ENCODE measurements at regions not wholly inside any gene's neighbourhood (a gene's known extent, or its start where the extent isn't known, plus 50 kb on each side); places are given as distances from the start of the nearest gene placed in this dataset.

GRCh38 chr3:118772547-118773011, 262.1 kb downstream of the IGSF11 start:
- ATAC-seq (ENCODE audit: insufficient read depth, low FRiP score) = peak; percentile 53
- Histone ChIP-seq H3K27me3 (ENCODE audit: control insufficient read depth in 3 of 3, insufficient read depth in 3 of 3, low read length in 2 of 3) (no peaks in the 10 kb centered on the region), H3K9me3 (ENCODE audit: control insufficient read depth in 4 of 4, insufficient read depth in 3 of 4, low read length in 3 of 4) (no peaks in the 10 kb centered on the region), H3K27ac (ENCODE audit: low read depth in 1 of 2, low read length in 1 of 2) (no peak overlapping the region), H3K36me3 (ENCODE audit: control insufficient read depth in 4 of 4, insufficient read depth in 4 of 4, low read length in 4 of 4) (no peaks in the 10 kb centered on the region), H3K4me3 (no peak overlapping the region), H3K4me1 (ENCODE audit: control insufficient read depth in 5 of 5, insufficient read depth in 5 of 5, low read length in 5 of 5) (peaks cover 0 to 17% (median 2%) of the 10 kb centered on the region in 5 donors), H3K9ac (ENCODE audit: insufficient read depth in 1 of 2, low read length in 2 of 2) (no peak overlapping the region)
- no peak for TF ChIP-seq CTCF (IDR thresholded peaks at IDR 0.05; ENCODE audit: control extremely low read depth, extremely low read depth)
- peak in 2 of 3 donors; percentile 24 to 56 for DNase-seq

DNA sequence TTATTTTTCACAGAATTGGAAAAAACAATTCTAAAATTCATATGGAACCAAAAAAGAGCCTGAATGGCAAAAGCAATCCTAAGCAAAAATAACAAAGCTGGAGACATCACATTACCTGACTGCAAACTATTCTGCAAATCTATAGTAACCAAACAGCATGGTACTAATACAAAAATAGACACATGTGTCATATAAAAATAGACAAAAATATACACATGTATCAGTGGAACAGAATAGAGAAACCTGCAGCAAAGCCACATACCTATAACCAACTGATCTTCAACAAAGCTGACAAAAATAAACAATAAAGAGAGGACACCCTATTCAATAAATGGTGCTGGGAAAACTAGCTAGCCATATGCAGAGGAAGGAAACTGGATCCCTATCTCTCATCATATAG, 259.6 kb downstream of the IGSF11 start:
- H3K9me3 ChIP-seq (ENCODE audit: control insufficient read depth in 4 of 4, insufficient read depth in 3 of 4, low read length in 3 of 4) = no peaks in the 10 kb centered on the region
- H3K27ac ChIP-seq (ENCODE audit: low read depth in 1 of 2, low read length in 1 of 2) = no peak overlapping the region
- H3K9ac ChIP-seq (ENCODE audit: insufficient read depth in 1 of 2, low read length in 2 of 2) = no peak overlapping the region
- H3K4me1 ChIP-seq (ENCODE audit: control insufficient read depth in 5 of 5, insufficient read depth in 5 of 5, low read length in 5 of 5) = peaks cover 0 to 17% (median 2%) of the 10 kb centered on the region in 5 donors
- no peak overlapping the region for H3K4me3 ChIP-seq
- H3K36me3 ChIP-seq (ENCODE audit: control insufficient read depth in 4 of 4, insufficient read depth in 4 of 4, low read length in 4 of 4) = no peaks in the 10 kb centered on the region
- TF ChIP-seq CTCF (IDR thresholded peaks at IDR 0.05; ENCODE audit: control extremely low read depth, extremely low read depth) = no peak
- no peak for ATAC-seq (ENCODE audit: insufficient read depth, low FRiP score)
- no peaks in the 10 kb centered on the region for H3K27me3 ChIP-seq (ENCODE audit: control insufficient read depth in 3 of 3, insufficient read depth in 3 of 3, low read length in 2 of 3)
- no peak for DNase-seq

- Histone ChIP-seq H3K27ac (ENCODE audit: low read depth in 1 of 2, low read length in 1 of 2) (no peak overlapping the region), H3K4me3 (no peak overlapping the region), H3K36me3 (ENCODE audit: control insufficient read depth in 4 of 4, insufficient read depth in 4 of 4, low read length in 4 of 4) (no peaks in the 10 kb centered on the region), H3K9me3 (ENCODE audit: control insufficient read depth in 4 of 4, insufficient read depth in 3 of 4, low read length in 3 of 4) (no peaks in the 10 kb centered on the region), H3K27me3 (ENCODE audit: control insufficient read depth in 3 of 3, insufficient read depth in 3 of 3, low read length in 2 of 3) (no peaks in the 10 kb centered on the region), H3K4me1 (ENCODE audit: control insufficient read depth in 5 of 5, insufficient read depth in 5 of 5, low read length in 5 of 5) (peaks cover 0 to 19% (median 2%) of the 10 kb centered on the region in 5 donors), H3K9ac (ENCODE audit: insufficient read depth in 1 of 2, low read length in 2 of 2) (no peak overlapping the region)
- 73 to 79% methylated on average over 4 of the region's 4 CpGs for WGBS, 2 donors
- TF ChIP-seq CTCF (IDR thresholded peaks at IDR 0.05; ENCODE audit: control extremely low read depth, extremely low read depth) = no peak
- ATAC-seq (ENCODE audit: insufficient read depth, low FRiP score) = no peak
- no peak for DNase-seq
These were observed 256.4 kb downstream of the IGSF11 start for GRCh38 chr3:118778201-118778600.

DNA sequence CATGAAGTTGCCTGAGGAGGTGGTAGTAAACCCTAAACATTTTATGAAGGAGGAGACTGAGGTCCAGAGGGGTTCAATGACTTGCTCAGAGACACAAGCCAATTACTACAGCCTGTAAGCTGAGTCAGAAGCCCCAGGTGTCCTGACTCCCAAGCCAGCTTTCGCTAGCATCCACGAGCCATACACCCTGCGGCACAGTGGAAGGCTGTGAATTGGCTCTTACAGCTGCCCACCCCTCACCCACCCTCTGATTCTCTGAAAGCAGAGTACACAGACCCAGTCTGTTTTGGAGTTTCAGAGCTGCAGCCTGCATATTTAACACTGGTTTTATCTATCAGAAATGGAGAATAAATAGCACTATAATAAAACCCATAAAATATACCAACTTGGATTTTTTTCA, 253.4 kb downstream of the IGSF11 start:
- no peak overlapping the region for H3K9ac ChIP-seq (ENCODE audit: insufficient read depth in 1 of 2, low read length in 2 of 2)
- H3K36me3 ChIP-seq (ENCODE audit: control insufficient read depth in 4 of 4, insufficient read depth in 4 of 4, low read length in 4 of 4) = no peaks in the 10 kb centered on the region
- peaks cover 0 to 17% (median 0%) of the 10 kb centered on the region in 5 donors for H3K4me1 ChIP-seq (ENCODE audit: control insufficient read depth in 5 of 5, insufficient read depth in 5 of 5, low read length in 5 of 5)
- WGBS, 2 donors = 67 to 87% methylated on average over 3 of the region's 3 CpGs
- ATAC-seq (ENCODE audit: insufficient read depth, low FRiP score) (no peak), DNase-seq (peak in 1 of 3 donors; percentile 19)
- H3K4me3 ChIP-seq = no peak overlapping the region
- TF ChIP-seq CTCF (IDR thresholded peaks at IDR 0.05; ENCODE audit: control extremely low read depth, extremely low read depth) = no peak
- H3K27ac ChIP-seq (ENCODE audit: low read depth in 1 of 2, low read length in 1 of 2) = no peak overlapping the region
- H3K9me3 ChIP-seq (ENCODE audit: control insufficient read depth in 4 of 4, insufficient read depth in 3 of 4, low read length in 3 of 4) = no peaks in the 10 kb centered on the region
- H3K27me3 ChIP-seq (ENCODE audit: control insufficient read depth in 3 of 3, insufficient read depth in 3 of 3, low read length in 2 of 3) = no peaks in the 10 kb centered on the region
